ENCODE measurements at regions not wholly inside any gene's neighbourhood (a gene's known extent, or its start where the extent isn't known, plus 50 kb on each side); places are given as distances from the start of the nearest gene placed in this dataset.

DNA sequence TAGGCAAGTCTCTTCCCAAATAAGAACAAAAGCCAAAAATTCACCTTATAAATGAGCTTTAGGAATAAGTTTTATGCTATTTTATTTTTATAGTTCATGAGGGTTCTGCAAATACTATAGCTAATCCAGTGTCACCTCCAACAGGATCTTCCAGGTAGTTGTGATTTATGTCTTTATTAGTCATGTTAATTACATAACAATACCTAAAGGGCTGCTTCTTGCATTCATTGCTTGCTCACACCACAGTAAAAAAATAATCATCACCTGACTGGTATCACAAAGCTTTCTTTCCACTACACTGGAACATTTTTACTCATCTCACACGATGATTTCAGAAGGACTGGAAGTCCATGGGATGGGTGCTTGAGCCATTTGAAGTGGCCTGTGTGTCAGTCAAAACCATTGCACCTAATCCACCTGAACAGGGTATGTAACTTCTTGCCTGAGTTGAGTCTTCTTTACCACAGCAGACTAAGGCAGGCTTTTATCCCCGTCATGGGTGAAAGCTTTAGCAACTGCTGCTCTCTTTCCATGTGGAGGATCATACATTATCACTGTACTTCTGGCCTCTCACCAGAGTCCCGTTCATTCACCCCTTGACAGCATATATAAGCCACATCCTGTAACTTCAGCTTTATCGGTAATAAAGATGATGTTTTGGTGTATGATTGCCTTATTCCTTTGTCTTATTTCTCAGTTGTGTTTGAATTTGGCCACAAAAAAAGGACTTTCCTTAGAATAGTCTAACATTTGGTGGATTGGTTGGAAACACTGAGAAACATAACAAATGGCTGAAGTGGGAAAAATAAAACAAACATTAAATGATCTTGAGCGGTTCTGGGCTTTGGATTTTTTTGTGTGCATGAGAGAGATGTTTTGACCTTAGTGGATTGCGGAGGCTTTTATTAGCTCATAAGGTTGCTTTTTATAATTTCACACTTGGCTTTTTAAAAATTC is 382.6 kb upstream of the THBS1 start:
- TF ChIP-seq, protein P1, sequence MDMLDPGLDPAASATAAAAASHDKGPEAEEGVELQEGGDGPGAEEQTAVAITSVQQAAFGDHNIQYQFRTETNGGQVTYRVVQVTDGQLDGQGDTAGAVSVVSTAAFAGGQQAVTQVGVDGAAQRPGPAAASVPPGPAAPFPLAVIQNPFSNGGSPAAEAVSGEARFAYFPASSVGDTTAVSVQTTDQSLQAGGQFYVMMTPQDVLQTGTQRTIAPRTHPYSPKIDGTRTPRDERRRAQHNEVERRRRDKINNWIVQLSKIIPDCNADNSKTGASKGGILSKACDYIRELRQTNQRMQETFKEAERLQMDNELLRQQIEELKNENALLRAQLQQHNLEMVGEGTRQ (IDR thresholded peaks at IDR 0.05; ENCODE audit: low read depth, low read length) = no peak
- TF ChIP-seq, protein P1 (CRISPR knock-in tag; IDR thresholded peaks at IDR 0.05; ENCODE audit: borderline replicate concordance) = no peak
- TF ChIP-seq POLR2A (IDR thresholded peaks at IDR 0.05; ENCODE audit: insufficient read depth in 1 of 2, low read depth in 2 of 2, low read length in 2 of 2) (no peak), CTCF (CRISPR knock-in tag; IDR thresholded peaks at IDR 0.05) (no peak), TEF (CRISPR knock-in tag; IDR thresholded peaks at IDR 0.05) (no peak), SUZ12 (IDR thresholded peaks at IDR 0.05; ENCODE audit: low read depth, low read length) (no peak), PLSCR1 (CRISPR knock-in tag; IDR thresholded peaks at IDR 0.05; ENCODE audit: borderline replicate concordance) (no peak), MZF1 (CRISPR knock-in tag; IDR thresholded peaks at IDR 0.05; ENCODE audit: borderline replicate concordance) (no peak), SMARCE1 (IDR thresholded peaks at IDR 0.05; ENCODE audit: borderline replicate concordance) (no peak), RFX5 (IDR thresholded peaks at IDR 0.05; ENCODE audit: low read depth, low read length) (no peak), FOXJ3 (CRISPR knock-in tag; IDR thresholded peaks at IDR 0.05; ENCODE audit: borderline replicate concordance) (no peak), TAF1 (CRISPR knock-in tag; IDR thresholded peaks at IDR 0.05) (no peak), ZNF710 (CRISPR knock-in tag; IDR thresholded peaks at IDR 0.05; ENCODE audit: borderline replicate concordance) (no peak)
- TF ChIP-seq, protein P2, sequence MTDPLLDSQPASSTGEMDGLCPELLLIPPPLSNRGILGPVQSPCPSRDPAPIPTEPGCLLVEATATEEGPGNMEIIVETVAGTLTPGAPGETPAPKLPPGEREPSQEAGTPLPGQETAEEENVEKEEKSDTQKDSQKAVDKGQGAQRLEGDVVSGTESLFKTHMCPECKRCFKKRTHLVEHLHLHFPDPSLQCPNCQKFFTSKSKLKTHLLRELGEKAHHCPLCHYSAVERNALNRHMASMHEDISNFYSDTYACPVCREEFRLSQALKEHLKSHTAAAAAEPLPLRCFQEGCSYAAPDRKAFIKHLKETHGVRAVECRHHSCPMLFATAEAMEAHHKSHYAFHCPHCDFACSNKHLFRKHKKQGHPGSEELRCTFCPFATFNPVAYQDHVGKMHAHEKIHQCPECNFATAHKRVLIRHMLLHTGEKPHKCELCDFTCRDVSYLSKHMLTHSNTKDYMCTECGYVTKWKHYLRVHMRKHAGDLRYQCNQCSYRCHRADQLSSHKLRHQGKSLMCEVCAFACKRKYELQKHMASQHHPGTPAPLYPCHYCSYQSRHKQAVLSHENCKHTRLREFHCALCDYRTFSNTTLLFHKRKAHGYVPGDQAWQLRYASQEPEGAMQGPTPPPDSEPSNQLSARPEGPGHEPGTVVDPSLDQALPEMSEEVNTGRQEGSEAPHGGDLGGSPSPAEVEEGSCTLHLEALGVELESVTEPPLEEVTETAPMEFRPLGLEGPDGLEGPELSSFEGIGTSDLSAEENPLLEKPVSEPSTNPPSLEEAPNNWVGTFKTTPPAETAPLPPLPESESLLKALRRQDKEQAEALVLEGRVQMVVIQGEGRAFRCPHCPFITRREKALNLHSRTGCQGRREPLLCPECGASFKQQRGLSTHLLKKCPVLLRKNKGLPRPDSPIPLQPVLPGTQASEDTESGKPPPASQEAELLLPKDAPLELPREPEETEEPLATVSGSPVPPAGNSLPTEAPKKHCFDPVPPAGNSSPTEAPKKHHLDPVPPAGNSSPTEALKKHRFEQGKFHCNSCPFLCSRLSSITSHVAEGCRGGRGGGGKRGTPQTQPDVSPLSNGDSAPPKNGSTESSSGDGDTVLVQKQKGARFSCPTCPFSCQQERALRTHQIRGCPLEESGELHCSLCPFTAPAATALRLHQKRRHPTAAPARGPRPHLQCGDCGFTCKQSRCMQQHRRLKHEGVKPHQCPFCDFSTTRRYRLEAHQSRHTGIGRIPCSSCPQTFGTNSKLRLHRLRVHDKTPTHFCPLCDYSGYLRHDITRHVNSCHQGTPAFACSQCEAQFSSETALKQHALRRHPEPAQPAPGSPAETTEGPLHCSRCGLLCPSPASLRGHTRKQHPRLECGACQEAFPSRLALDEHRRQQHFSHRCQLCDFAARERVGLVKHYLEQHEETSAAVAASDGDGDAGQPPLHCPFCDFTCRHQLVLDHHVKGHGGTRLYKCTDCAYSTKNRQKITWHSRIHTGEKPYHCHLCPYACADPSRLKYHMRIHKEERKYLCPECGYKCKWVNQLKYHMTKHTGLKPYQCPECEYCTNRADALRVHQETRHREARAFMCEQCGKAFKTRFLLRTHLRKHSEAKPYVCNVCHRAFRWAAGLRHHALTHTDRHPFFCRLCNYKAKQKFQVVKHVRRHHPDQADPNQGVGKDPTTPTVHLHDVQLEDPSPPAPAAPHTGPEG (CRISPR knock-in tag; IDR thresholded peaks at IDR 0.05) = no peak
- TF ChIP-seq, protein P3, sequence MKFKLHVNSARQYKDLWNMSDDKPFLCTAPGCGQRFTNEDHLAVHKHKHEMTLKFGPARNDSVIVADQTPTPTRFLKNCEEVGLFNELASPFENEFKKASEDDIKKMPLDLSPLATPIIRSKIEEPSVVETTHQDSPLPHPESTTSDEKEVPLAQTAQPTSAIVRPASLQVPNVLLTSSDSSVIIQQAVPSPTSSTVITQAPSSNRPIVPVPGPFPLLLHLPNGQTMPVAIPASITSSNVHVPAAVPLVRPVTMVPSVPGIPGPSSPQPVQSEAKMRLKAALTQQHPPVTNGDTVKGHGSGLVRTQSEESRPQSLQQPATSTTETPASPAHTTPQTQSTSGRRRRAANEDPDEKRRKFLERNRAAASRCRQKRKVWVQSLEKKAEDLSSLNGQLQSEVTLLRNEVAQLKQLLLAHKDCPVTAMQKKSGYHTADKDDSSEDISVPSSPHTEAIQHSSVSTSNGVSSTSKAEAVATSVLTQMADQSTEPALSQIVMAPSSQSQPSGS (CRISPR knock-in tag; IDR thresholded peaks at IDR 0.05) = no peak
